Pancreas (tissue), 10 donors: ENCODE measurements at regions not wholly inside any gene's neighbourhood (a gene's known extent, or its start where the extent isn't known, plus 50 kb on each side); places are given as distances from the start of the nearest gene placed in this dataset.
A peak's percentile ranks its signal among the peaks of the same experiment; 100 is the strongest.

Experiments
- ATAC-seq, 4 donors: fragments of 200-7000 bp; cut with Tn5 transposase; one replicate each; pipeline versions ENCODE4 v1.8.0 to v1.9.1; 2020; ENCODE audit warnings: mild to moderate bottlenecking in 4 of 4, moderate library complexity in 4 of 4
- DNase-seq, 6 donors: peaks; one replicate each; pipeline ENCODE4 v3.0.0-alpha.2; 2020
- FAIRE-seq: peaks from 2 replicates; lab custom pipeline; 2012; peaks lifted over from hg19 to GRCh38; lab: Jason Lieb, UNC
- H3K27ac ChIP-seq, 4 donors: fragments of 200-600 bp; sonication (generic); 1 replicate in 3 of 4; 2 replicates in 1 of 4; pipeline versions ENCODE4 v1.5.0 to v1.8.0; 2020
- H3K27me3 ChIP-seq, 4 donors: fragments of 200-600 bp; one replicate each; pipeline ENCODE4 v1.8.0; 2021
- H3K36me3 ChIP-seq, 3 donors: fragments of 200-600 bp; sonication (generic) in 1 of 3; one replicate each; pipeline versions ENCODE4 v1.5.0 to v1.8.0; 2020 to 2021
- H3K4me1 ChIP-seq, 3 donors: fragments of 200-600 bp; one replicate each; pipeline ENCODE4 v1.8.0; 2021
- H3K4me3 ChIP-seq, 4 donors: fragments of 200-600 bp; sonication (generic) in 2 of 4; one replicate each; pipeline versions ENCODE4 v1.5.0 to v1.8.0; 2020 to 2021
- H3K9me3 ChIP-seq, 4 donors: fragments of 200-600 bp; one replicate each; pipeline ENCODE4 v1.8.0; 2021
- WGBS, 2 donors: extraction: QIAGEN DNeasy Blood & Tissue Kit; methylation state at CpG; one replicate each; pipeline ENCODE4 v1.1.7; 2013; 5-methylcytosine and 5-hydroxymethylcytosine counted together
- intact Hi-C, 3 donors: fragments of 100-400 bp; cut with DNase I; formaldehyde crosslinking; loops; one replicate each; pipeline versions ENCODE4 v1.11.1 to v1.14.2; 2022
- TF ChIP-seq, protein P1 (sequence below), 4 donors: fragments of 200-600 bp; sonication (generic) in 3 of 4; IDR thresholded peaks; one replicate each; pipeline versions ENCODE4 v1.5.0 to v1.8.0; 2021; ENCODE audit warnings: antibody characterized with exemption in 4 of 4
- donor health status: healthy with polysubstance abuse.
- donor health status: DM: no; HTN: no; CAD: no; lungs with moderate emphysema.
- donor health status: DM: no; HTN: no; CAD: no.
- donor health status: control.
- donor health status: control.
- donor health status: Bipolar disorder and iron deficiency.
- donor health status: DM: yes; HTN: yes; CAD: no.
- donor health status: DM: no; HTN: no; CAD: no.
- donor health status: DM: no; HTN: no; CAD: no.
- donor health status: DM: yes; HTN: yes; CAD: no.

DNA sequence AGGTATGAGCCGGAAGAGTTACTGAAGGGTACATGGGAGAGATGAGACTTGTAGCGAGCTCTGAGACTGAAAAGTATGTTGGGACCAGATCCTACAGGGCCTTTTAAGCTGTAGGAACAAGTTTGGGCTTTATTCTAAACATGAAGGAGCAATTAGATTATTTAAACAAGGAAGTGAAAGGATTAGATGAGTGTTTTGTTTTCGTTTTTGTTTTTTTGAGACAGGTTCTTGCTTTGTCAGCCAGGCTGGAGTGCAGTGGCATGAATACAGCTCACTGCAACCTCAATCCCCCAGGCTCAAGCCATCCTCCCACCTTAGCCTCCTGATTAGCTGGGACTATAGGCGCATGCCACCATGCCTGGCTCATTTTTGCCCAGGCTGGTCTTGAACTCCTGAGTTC is 110.7 kb downstream of the C1D start:
- no peaks in the 10 kb centered on the region for H3K36me3 ChIP-seq
- intact Hi-C loops = no loop called here
- no peak overlapping the region for H3K4me3 ChIP-seq
- H3K9me3 ChIP-seq = no peaks in the 10 kb centered on the region
- 81 to 88% methylated on average over 4 of the region's 4 CpGs for WGBS, 2 donors
- no peaks in the 10 kb centered on the region for H3K27me3 ChIP-seq
- TF ChIP-seq, protein P1, sequence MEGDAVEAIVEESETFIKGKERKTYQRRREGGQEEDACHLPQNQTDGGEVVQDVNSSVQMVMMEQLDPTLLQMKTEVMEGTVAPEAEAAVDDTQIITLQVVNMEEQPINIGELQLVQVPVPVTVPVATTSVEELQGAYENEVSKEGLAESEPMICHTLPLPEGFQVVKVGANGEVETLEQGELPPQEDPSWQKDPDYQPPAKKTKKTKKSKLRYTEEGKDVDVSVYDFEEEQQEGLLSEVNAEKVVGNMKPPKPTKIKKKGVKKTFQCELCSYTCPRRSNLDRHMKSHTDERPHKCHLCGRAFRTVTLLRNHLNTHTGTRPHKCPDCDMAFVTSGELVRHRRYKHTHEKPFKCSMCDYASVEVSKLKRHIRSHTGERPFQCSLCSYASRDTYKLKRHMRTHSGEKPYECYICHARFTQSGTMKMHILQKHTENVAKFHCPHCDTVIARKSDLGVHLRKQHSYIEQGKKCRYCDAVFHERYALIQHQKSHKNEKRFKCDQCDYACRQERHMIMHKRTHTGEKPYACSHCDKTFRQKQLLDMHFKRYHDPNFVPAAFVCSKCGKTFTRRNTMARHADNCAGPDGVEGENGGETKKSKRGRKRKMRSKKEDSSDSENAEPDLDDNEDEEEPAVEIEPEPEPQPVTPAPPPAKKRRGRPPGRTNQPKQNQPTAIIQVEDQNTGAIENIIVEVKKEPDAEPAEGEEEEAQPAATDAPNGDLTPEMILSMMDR (IDR thresholded peaks at IDR 0.05) = no peak
- FAIRE-seq (no peak), DNase-seq (no peak), ATAC-seq (no peak)
- H3K4me1 ChIP-seq = no peaks in the 10 kb centered on the region
- H3K27ac ChIP-seq = no peak overlapping the region

DNA sequence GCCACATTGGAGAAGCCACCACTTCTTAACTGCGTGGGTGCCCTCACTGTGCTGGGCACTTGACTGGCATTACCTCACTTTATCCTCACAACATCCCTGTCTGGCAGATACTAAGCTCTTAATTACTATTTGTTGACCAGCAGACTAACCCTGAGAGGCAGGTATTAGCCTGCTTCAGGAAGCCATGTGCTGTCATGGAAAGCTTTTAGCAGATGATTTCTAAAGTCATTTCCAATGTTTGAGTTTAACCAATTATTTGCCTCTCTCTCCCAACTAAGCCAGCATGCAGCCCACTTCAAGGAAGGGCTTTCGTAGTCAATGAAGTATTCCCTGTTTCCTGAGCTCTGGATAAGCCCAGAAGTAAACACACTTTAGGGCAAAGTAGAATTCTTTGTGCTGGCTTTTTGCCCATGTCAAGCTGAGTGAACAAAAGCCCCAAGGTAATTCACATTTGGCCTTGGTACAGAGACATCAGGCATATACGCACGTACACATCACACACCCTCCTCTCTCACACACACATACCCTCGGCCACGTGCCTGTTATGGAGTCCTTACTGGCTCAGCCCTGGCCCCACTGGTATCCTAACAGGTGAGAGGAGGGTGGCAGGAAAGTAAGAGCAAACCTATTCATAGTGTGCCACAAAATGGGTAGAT is 108.6 kb downstream of the C1D start:
- no peaks in the 10 kb centered on the region for H3K9me3 ChIP-seq
- DNase-seq (no peak), ATAC-seq (peak in 1 of 4 donors; percentile 40), FAIRE-seq (no peak)
- H3K27ac ChIP-seq = peak overlapping the region in 1 of 4 donors; percentile 4
- no peak overlapping the region for H3K4me3 ChIP-seq
- H3K27me3 ChIP-seq = no peaks in the 10 kb centered on the region
- intact Hi-C loops = no loop called here
- H3K36me3 ChIP-seq = no peaks in the 10 kb centered on the region
- no peaks in the 10 kb centered on the region for H3K4me1 ChIP-seq
- TF ChIP-seq, protein P1 (IDR thresholded peaks at IDR 0.05) = no peak
- 18 to 20% methylated on average over 6 of the region's 6 CpGs for WGBS, 2 donors

DNA sequence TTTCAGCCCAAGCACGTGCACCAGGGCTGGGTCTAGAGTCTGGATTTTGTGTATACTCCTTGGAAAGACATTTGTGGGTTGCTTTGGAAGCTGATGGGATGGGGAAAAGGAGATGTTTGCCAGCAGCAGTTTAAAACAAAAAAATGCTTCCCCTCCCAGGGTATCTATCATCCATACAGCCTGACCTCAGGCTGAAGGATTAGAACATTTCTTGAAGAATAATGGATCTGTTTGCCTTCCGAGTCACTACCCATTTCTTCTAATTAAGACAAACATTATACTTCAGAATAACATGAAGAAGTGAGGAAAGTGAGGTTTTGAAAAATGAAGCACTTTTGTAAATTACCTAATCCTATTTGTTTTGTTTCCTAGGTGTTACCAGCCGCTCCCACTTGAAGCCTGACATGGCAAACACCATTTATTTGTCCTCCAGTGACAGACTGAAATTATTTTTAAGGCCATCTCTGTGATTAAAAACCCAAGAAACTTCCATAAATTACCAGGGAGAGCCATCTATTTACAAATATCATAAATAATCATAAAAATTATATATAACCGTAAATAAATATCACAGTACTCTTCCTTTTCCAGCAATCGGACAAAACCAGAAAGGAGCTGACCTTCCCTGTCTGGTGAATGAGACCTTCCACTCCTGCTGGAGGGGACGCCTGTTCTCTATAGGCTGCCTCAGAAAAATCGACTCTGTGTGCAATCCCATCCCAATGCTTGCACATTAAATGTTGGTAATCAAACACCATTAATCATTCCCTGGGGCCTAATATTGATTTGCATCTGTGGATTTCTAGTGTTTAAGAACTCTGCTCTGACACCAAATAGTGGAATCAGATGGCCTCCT is 106.8 kb downstream of the C1D start:
- TF ChIP-seq, protein P1 (IDR thresholded peaks at IDR 0.05) = no peak
- Histone ChIP-seq H3K27me3 (no peaks in the 10 kb centered on the region), H3K4me1 (no peaks in the 10 kb centered on the region), H3K27ac (no peak overlapping the region), H3K36me3 (no peaks in the 10 kb centered on the region), H3K4me3 (no peak overlapping the region), H3K9me3 (no peaks in the 10 kb centered on the region)
- WGBS, 2 donors = 64 to 68% methylated on average over 7 of the region's 7 CpGs
- intact Hi-C loops = no loop called here
- ATAC-seq (peak in 2 of 4 donors; percentile 34 to 48), FAIRE-seq (no peak), DNase-seq (no peak)

DNA sequence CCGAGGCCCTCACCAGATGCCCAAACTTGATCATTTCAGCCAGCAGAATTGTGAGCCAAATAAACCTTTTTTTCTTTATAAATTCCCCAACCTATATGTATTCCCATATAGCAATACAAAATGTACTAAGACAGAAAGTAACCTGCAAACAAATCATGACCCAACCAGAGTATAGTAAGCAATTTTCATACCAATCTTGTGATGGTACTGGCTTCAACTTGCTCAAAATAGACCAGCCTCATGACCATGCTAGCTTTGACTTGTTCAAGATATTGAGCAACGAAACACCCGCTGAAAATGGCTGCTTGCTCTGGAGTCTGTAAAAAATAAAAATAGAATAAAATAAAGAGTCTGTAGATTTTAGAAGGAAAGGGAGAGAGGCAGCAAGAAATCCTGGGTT is 97.6 kb downstream of the C1D start:
- no peaks in the 10 kb centered on the region for H3K4me1 ChIP-seq
- ATAC-seq = no peak
- H3K36me3 ChIP-seq = no peaks in the 10 kb centered on the region
- no peak overlapping the region for H3K27ac ChIP-seq
- FAIRE-seq = no peak
- intact Hi-C loops = no loop called here
- TF ChIP-seq, protein P1 (IDR thresholded peaks at IDR 0.05) = no peak
- no peaks in the 10 kb centered on the region for H3K27me3 ChIP-seq
- DNase-seq = no peak
- H3K9me3 ChIP-seq = no peaks in the 10 kb centered on the region
- 90 to 93% methylated on average over 3 of the region's 3 CpGs for WGBS, 2 donors
- no peak overlapping the region for H3K4me3 ChIP-seq

DNA sequence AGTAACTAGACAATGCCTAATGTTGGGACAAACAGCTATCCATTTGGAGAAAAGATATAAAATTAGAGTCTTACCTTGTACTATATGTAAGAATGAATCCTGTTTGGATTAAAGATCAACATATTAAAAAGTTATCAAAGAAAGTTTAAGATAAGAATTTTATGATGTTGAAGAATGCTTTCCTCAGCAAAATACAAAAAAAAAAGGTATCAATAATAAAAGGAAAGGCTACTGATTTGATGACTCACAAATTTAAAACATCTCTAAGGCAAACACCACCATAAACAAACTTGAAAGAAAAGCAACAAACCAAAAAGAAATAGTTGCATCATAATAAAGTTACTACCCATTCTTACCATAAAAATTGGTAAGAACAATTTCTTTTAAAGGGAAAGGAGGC is 92.7 kb downstream of the C1D start:
- H3K4me3 ChIP-seq = no peak overlapping the region
- H3K27me3 ChIP-seq = no peaks in the 10 kb centered on the region
- intact Hi-C loops = no loop called here
- H3K27ac ChIP-seq = no peak overlapping the region
- H3K9me3 ChIP-seq = no peaks in the 10 kb centered on the region
- FAIRE-seq (peak; percentile 20), ATAC-seq (no peak), DNase-seq (no peak)
- H3K36me3 ChIP-seq = no peaks in the 10 kb centered on the region
- H3K4me1 ChIP-seq = peaks cover 0 to 4% (median 0%) of the 10 kb centered on the region in 3 donors
- TF ChIP-seq, protein P1 (IDR thresholded peaks at IDR 0.05) = no peak
